Urothelium cell line (cell line): ENCODE measurements at regions not wholly inside any gene's neighbourhood (a gene's known extent, or its start where the extent isn't known, plus 50 kb on each side); places are given as distances from the start of the nearest gene placed in this dataset.

Experiments
- DNase-seq: peaks from one replicate; pipeline ENCODE4 v3.0.0; 2011; ENCODE audit warnings: low spot score, mixed read lengths
- FAIRE-seq: peaks from 2 replicates; lab custom pipeline; 2011; peaks lifted over from hg19 to GRCh38; lab: Jason Lieb, UNC

DNA sequence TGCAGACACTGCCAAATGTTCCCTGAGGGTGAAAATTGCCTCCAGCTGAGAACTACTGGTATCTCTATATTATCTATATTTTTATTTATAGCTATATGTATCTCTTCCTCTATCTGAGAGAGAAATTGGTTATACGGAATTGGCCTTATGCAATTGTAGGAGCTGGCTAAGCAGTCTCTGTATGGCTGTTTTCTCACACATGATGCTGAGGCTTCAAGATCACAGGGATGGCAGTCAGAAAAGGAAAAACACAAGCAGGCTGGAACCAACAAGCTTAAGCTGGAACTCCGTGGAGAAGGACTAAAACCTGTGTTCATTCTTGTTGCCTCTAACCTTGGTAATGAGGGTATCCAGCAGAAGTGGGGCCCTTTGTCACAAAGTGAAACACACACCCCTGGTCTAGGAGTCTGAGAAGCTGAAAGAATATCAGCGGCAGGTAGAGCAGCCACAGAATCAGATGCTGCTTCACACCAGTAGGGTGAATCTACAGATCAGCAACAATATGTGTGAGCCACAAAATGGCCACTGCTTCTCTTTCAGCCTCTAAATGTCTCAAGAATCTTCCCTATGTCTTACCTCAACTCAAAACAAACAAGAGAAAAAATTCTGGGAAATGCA is 166.5 kb upstream of the PPP1R2C start:
- FAIRE-seq (no peak), DNase-seq (no peak)

DNA sequence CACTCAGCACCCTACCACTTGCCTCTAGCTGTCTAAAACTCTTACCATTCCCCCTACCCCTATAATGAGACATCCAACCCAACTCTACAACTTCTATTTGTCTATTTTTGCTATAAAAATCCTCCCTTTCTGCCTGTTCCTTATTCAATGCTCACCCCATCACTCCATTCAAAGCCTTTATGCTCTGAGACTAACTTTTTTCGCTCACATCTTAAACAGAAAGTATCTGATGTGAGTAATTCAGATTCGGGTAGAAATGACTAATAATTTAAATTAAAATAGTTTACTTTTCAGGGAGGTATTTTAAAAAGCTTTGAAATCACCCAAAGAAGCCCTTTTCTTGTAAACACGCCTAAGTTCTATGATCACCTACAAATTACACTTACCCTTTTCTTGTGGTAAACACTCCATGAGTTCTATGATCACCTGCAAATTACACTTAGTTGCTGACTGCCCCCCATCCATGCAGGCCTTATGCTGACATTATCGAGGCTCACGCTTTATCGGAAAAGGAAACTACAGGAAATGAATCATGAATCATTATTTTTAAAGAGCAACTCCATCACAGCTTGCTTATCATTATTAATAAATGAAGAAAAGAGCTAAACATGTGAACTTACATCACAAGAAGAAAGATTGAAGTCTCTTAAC is 168.7 kb upstream of the PPP1R2C start:
- DNase-seq: no peak
- FAIRE-seq: no peak

GRCh38 chrX:42948723-42949657 is 171.0 kb upstream of the PPP1R2C start:
- FAIRE-seq: no peak
- DNase-seq: no peak

DNA sequence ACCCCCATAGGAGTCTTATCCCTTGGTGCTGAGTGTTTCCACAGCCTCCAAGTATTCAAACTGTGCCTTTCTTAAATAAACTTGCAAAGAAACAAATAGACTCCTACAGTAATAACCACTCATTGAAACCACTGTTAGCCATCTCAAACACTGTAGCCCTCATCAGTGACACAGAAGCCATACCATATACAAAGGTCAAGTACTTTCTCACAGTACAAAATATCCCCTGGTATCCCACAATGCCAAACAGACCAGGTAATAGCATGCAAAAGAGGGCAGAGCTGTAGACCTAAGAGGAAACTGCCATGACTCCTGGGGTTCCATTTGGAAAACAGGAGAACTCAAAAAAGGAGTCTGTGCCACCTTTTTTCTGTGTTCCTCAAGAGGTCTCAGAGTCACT is 173.8 kb upstream of the PPP1R2C start:
- FAIRE-seq: no peak
- no peak for DNase-seq

DNA sequence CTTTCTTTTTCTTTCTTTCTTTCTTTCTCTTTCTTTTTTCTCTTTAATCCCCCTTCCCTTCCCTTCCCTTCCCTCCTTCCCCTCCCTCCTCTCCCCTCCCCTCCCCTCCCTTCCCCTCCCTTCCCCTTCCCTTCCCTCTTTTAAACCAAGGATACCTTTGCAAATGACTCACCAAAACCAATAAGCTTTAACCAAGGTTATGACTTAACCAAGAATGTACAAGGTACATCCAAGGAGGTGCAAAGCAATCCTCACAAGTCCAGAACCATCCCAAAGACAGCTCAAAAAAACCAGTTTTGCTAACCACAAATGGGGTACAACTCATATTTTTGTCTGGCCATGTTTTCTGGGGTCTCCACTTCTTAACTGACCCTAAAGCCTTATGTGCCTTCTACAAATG is 174.7 kb upstream of the PPP1R2C start:
- no peak for FAIRE-seq
- DNase-seq: no peak

GRCh38 chrX:42954880-42955279 is 176.9 kb upstream of the PPP1R2C start:
- FAIRE-seq (no peak), DNase-seq (no peak)

GRCh38 chrX:42955349-42955748 is 177.4 kb upstream of the PPP1R2C start:
- FAIRE-seq (no peak), DNase-seq (no peak)

GRCh38 chrX:42967681-42968300 is 189.8 kb upstream of the PPP1R2C start:
- DNase-seq (no peak), FAIRE-seq (no peak)

- DNase-seq (no peak), FAIRE-seq (no peak)
These were observed 195.4 kb upstream of the PPP1R2C start for GRCh38 chrX:42973321-42973720.

GRCh38 chrX:42975906-42976305 is 197.9 kb upstream of the PPP1R2C start:
- no peak for FAIRE-seq
- no peak for DNase-seq

- no peak for FAIRE-seq
- DNase-seq: no peak
These were observed 198.9 kb upstream of the PPP1R2C start for GRCh38 chrX:42976746-42977366.

DNA sequence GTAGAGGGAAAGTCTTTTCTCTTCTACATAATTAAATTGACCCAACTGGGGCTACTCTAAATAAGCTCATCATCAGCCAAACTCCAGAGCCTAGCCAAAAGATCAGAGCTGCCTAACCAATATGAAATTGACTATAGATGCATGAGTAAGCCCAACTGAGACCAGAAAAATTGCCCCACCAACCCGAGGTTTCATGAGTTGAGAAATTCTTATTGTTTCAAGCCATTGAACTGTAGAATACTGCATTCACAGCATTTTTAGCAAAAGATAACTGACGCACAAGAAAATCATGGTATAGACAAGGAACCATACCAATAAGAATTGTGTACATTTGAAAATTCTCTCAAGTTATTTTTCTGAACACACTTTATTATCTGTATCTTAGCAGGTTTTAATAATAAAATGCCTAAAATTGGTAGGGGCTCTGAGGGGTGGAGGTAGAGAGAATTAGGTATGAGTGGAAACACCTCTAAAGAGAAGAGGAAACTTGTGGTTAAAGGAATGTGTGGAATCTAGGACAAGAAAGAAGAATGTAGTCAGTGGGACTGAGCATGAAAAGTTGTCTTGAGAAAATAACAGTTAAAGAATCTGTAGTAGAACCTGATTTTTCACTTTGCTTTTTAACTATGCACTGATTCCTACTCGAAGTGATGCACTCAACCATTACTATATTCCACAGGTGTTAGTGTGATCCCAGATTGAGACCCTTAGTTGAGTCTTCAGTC is 200.9 kb upstream of the PPP1R2C start:
- DNase-seq: peak; percentile 11
- no peak for FAIRE-seq

DNA sequence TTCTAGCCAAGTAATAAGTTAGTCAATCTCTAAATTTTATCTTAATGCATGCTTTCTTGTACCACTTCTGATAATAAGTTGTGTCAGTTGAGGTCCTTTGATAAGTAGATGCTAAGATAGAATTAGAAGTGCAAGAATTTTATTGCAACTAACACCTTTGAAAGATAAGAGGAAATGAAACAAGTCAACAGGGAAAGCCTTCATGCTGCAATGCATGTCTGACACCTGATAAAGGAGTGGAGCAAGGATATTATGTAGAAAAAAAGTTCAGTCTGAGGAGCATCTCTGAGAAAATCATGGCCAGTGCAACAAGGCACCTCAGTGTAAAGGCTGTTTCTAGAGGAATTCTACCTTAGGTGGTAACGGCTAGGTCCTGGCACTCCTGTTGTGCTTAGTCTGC is 210.7 kb upstream of the PPP1R2C start:
- FAIRE-seq: no peak

DNA sequence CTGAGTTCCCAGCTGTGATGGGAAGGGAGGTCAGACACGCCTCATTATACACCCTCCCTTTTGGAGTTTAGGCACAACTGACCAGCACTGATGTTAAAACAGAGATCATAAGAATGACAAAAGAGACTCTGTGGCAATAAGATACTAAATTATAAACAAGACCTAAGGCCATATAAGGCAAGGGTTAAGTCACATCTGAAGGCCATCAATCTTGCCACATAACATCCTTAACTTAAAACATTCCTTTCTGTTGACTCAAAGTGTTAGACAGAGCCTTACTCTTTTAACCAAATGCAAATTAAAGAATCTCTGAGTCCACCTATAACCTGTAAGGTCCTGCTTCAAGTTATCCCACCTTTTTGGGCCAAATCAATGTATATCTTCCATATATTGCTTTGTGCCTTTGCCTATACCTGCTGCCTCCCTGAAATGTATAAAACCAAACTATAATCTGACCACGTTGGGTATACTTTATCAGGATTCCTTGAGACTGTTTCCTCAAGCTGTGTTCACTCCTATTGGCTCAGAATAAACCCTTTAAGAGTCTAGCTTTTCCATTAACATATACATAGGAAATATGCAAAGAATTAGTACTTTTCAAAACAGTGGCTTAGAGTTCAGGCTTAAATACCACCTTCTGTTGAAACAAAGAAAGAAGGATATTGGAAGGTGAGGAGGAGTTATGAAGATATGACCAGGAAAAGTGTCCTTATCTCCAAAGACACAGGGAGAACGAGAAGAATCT is 214.4 kb upstream of the PPP1R2C start:
- DNase-seq: no peak
- FAIRE-seq: no peak

More for the DNA sequence above, 210.7 kb upstream of the PPP1R2C start:
- no peak for DNase-seq

DNA sequence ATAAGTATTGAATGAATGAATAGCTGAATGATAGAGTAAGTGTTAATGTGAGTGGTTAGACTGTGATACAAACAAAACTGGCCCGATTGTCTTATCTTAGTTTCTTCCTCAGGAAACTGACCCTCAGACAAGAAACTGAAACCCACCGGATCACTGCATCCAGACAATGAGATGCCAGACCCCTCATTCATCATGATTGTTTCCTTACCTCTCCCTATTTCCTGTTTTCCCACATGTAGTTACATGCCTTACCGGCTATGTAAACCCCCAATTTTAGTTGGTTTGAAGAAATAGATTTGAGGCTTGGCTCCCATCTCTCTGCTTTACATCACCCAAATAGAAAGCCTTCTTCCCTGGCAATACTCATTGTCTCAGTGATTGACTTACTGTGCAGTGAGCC is 218.9 kb upstream of the PPP1R2C start:
- FAIRE-seq: no peak

DNA sequence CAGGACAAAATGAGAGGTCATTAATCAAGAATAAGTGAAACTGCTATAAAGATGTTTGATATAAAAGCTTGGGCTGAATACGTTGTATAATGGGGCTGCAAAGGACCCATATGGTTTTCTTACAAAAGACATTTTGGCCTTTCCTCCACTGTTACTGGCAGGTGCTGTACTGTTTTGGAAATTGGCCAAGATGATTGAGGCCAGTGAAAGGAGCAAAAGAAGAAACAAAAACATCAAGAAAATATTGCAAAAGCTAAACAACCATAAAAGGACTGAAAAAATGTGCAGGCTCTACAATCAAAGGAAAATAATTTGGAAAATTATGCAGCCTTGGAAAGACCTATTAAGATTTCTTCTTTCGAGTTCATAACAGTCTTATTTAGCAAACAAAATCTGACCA is 222.2 kb upstream of the PPP1R2C start:
- no peak for FAIRE-seq
- no peak for DNase-seq

More for the DNA sequence above, 218.9 kb upstream of the PPP1R2C start:
- no peak for DNase-seq

DNA sequence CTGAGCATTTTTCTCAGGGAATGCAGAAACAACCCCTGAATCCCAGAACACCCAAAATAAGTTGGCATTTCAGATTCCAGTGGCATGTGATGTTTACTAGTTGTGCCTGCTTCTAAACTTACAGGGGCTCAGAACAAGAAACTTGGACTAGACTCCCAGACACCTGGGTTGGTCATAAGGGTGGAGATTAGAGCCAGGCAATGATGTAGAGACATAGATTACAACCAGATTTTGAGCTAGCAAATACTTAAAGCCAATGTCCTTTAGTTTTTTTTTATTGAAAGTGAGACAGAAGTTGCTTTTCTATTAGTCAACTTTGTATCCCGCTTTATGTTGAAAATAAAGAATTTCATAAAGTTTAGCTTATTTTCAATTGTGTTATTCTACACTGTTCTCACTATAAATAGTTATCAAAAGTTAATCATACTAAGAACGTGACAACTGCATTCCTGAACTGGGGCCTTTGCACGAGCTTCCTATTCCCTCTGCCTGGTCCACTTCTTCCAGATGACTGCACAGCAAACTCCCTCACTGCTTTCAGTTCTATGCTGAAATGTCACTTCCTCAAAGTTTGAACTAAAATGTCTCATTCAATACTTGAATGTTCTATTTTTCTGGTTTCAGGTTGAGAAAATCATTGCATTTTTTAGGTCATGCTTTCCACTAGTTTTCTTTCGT is 224.7 kb upstream of the PPP1R2C start:
- no peak for FAIRE-seq
- DNase-seq: no peak

DNA sequence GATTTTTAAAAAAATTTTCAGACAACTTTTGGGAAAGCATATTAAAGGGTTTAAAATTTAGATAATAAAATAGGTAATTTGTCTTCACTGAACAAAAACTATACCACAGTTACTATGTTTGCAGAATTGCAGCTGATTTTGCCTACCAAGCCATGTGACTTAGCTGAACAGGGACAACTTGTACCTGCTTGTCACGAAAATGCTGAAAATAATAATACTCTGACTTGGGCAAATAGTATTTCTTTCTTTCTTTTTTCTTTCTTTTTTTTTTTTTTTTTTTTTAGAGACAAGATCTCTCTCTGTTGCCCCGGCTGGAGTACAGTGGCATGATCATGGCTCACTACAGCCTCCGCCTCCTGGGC is 225.2 kb upstream of the PPP1R2C start:
- DNase-seq (no peak), FAIRE-seq (no peak)

- DNase-seq: no peak
- no peak for FAIRE-seq
These were observed 226.0 kb upstream of the PPP1R2C start for GRCh38 chrX:43003939-43004338.
